ENCODE measurements at regions not wholly inside any gene's neighbourhood (a gene's known extent, or its start where the extent isn't known, plus 50 kb on each side); places are given as distances from the start of the nearest gene placed in this dataset.
"Not testable (repeated sequence)": the region's sequence is repeated elsewhere in the genome, so short reads cannot be mapped to it uniquely, and the experiment has no call there.

- no peak for DNase-seq
These were observed 329.7 kb downstream of the LMBRD1 start for GRCh38 chr6:69466979-69467570.

GRCh38 chr6:69465866-69466265 lies 330.9 kb downstream of the LMBRD1 start:
- DNase-seq: no peak

DNA sequence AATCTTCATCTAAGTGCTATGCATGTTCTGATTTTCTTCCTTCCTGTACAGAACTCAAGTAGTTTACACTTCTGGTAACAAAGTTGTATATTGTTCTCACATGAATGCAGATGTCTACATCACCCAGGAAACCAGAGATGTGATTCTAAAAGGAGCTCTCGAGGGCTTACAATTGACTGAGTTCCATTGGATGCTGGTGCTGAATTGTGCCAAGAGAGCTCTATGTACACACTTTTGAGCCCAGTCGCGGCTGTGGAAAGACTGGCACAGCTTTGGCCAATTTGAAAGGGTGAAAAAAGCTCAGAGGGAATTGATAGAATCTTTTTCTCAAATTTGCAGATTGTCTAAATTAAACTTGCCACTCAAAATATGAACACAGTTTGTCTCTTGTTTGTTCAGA lies 340.7 kb downstream of the LMBRD1 start:
- DNase-seq: no peak

- DNase-seq: not testable (repeated sequence)
These were observed 342.2 kb downstream of the LMBRD1 start for GRCh38 chr6:69454619-69455018.

- not testable (repeated sequence) for DNase-seq
These were observed 346.3 kb downstream of the LMBRD1 start for GRCh38 chr6:69450493-69450892.

- no peak for DNase-seq
These were observed 346.9 kb downstream of the LMBRD1 start for GRCh38 chr6:69449887-69450286.
